Stimulated activated naive CD8-positive, alpha-beta T cell treated with anti-CD3 and anti-CD28 coated beads, Interleukin-15, Interleukin-2, amounts not matched to agents 100 ng/mL and 50 ng/mL, for 24 hours (primary cell): ENCODE measurements at regions not wholly inside any gene's neighbourhood (a gene's known extent, or its start where the extent isn't known, plus 50 kb on each side); places are given as distances from the start of the nearest gene placed in this dataset.

Experiments
- H3K27ac Mint-ChIP-seq: one replicate; pipeline ENCODE4 v1.8.0; 2021; ENCODE audit warnings: mild to moderate bottlenecking, mixed read lengths
- H3K27me3 Mint-ChIP-seq: one replicate; pipeline ENCODE4 v1.8.0; 2021; ENCODE audit warnings: mixed read lengths
- H3K36me3 Mint-ChIP-seq: one replicate; pipeline ENCODE4 v1.8.0; 2021; ENCODE audit warnings: low read depth, mixed read lengths
- H3K4me1 Mint-ChIP-seq: one replicate; pipeline ENCODE4 v1.8.0; 2021; ENCODE audit warnings: low read depth, mixed read lengths
- H3K4me3 Mint-ChIP-seq: one replicate; pipeline ENCODE4 v1.8.0; 2021; ENCODE audit warnings: mild to moderate bottlenecking, mixed read lengths
- H3K9me3 Mint-ChIP-seq: one replicate; pipeline ENCODE4 v1.8.0; 2021; ENCODE audit warnings: mixed read lengths

- Mint-ChIP-seq H3K27ac (no peak overlapping the region), H3K4me3 (no peak overlapping the region), H3K9me3 (no peaks in the 10 kb centered on the region), H3K27me3 (peaks cover 8% of the 10 kb centered on the region), H3K4me1 (peaks cover 8% of the 10 kb centered on the region), H3K36me3 (no peaks in the 10 kb centered on the region)
Observed at GRCh38 chr6:88490195-88490907, 324.2 kb upstream of the CNR1 start.

- Mint-ChIP-seq H3K4me1 (no peaks in the 10 kb centered on the region), H3K9me3 (peaks cover 9% of the 10 kb centered on the region), H3K4me3 (no peak overlapping the region), H3K36me3 (no peaks in the 10 kb centered on the region), H3K27me3 (no peaks in the 10 kb centered on the region), H3K27ac (no peak overlapping the region)
Observed at GRCh38 chr6:88483424-88483823, 317.3 kb upstream of the CNR1 start.

- Mint-ChIP-seq H3K27ac (no peak overlapping the region), H3K36me3 (no peaks in the 10 kb centered on the region), H3K4me3 (no peak overlapping the region), H3K27me3 (no peaks in the 10 kb centered on the region), H3K9me3 (peaks cover 9% of the 10 kb centered on the region), H3K4me1 (no peaks in the 10 kb centered on the region)
Observed at GRCh38 chr6:88482465-88482864, 316.3 kb upstream of the CNR1 start.

GRCh38 chr6:88481519-88481918 lies 315.4 kb upstream of the CNR1 start:
- Mint-ChIP-seq H3K9me3 (peaks cover 9% of the 10 kb centered on the region), H3K27ac (no peak overlapping the region), H3K36me3 (no peaks in the 10 kb centered on the region), H3K4me3 (no peak overlapping the region), H3K27me3 (no peaks in the 10 kb centered on the region), H3K4me1 (no peaks in the 10 kb centered on the region)

GRCh38 chr6:88480816-88481215 lies 314.7 kb upstream of the CNR1 start:
- Mint-ChIP-seq H3K36me3 (no peaks in the 10 kb centered on the region), H3K4me3 (no peak overlapping the region), H3K27ac (no peak overlapping the region), H3K4me1 (no peaks in the 10 kb centered on the region), H3K27me3 (no peaks in the 10 kb centered on the region), H3K9me3 (peaks cover 11% of the 10 kb centered on the region)

GRCh38 chr6:88477413-88477812 lies 311.3 kb upstream of the CNR1 start:
- H3K36me3 Mint-ChIP-seq = no peaks in the 10 kb centered on the region
- H3K4me1 Mint-ChIP-seq = no peaks in the 10 kb centered on the region
- H3K4me3 Mint-ChIP-seq = no peak overlapping the region
- H3K9me3 Mint-ChIP-seq = peaks cover 3% of the 10 kb centered on the region
- H3K27ac Mint-ChIP-seq = no peak overlapping the region
- H3K27me3 Mint-ChIP-seq = peaks cover 4% of the 10 kb centered on the region

GRCh38 chr6:88476388-88476787 lies 310.2 kb upstream of the CNR1 start:
- H3K27me3 Mint-ChIP-seq = peaks cover 4% of the 10 kb centered on the region
- peaks cover 3% of the 10 kb centered on the region for H3K9me3 Mint-ChIP-seq
- no peak overlapping the region for H3K27ac Mint-ChIP-seq
- H3K4me3 Mint-ChIP-seq = no peak overlapping the region
- H3K4me1 Mint-ChIP-seq = no peaks in the 10 kb centered on the region
- H3K36me3 Mint-ChIP-seq = no peaks in the 10 kb centered on the region

- no peaks in the 10 kb centered on the region for H3K4me1 Mint-ChIP-seq
- no peaks in the 10 kb centered on the region for H3K36me3 Mint-ChIP-seq
- H3K27ac Mint-ChIP-seq = no peak overlapping the region
- H3K9me3 Mint-ChIP-seq = peaks cover 3% of the 10 kb centered on the region
- no peak overlapping the region for H3K4me3 Mint-ChIP-seq
- H3K27me3 Mint-ChIP-seq = peaks cover 4% of the 10 kb centered on the region
Observed at GRCh38 chr6:88474720-88475119, 308.6 kb upstream of the CNR1 start.

GRCh38 chr6:88473589-88473988 lies 307.4 kb upstream of the CNR1 start:
- peaks cover 3% of the 10 kb centered on the region for H3K9me3 Mint-ChIP-seq
- no peaks in the 10 kb centered on the region for H3K36me3 Mint-ChIP-seq
- peaks cover 4% of the 10 kb centered on the region for H3K27me3 Mint-ChIP-seq
- no peaks in the 10 kb centered on the region for H3K4me1 Mint-ChIP-seq
- H3K27ac Mint-ChIP-seq = no peak overlapping the region
- H3K4me3 Mint-ChIP-seq = no peak overlapping the region

- no peaks in the 10 kb centered on the region for H3K4me1 Mint-ChIP-seq
- H3K36me3 Mint-ChIP-seq = no peaks in the 10 kb centered on the region
- no peak overlapping the region for H3K4me3 Mint-ChIP-seq
- H3K27me3 Mint-ChIP-seq = peaks cover 4% of the 10 kb centered on the region
- no peak overlapping the region for H3K27ac Mint-ChIP-seq
- H3K9me3 Mint-ChIP-seq = peaks cover 3% of the 10 kb centered on the region
Observed at GRCh38 chr6:88472851-88473525, 306.8 kb upstream of the CNR1 start.

GRCh38 chr6:88459643-88460042 lies 293.5 kb upstream of the CNR1 start:
- Mint-ChIP-seq H3K27ac (no peak overlapping the region), H3K9me3 (no peaks in the 10 kb centered on the region), H3K4me1 (no peaks in the 10 kb centered on the region), H3K36me3 (no peaks in the 10 kb centered on the region), H3K27me3 (peaks cover 13% of the 10 kb centered on the region), H3K4me3 (no peak overlapping the region)

GRCh38 chr6:88459189-88459588 lies 293.0 kb upstream of the CNR1 start:
- H3K27me3 Mint-ChIP-seq = peaks cover 13% of the 10 kb centered on the region
- H3K4me1 Mint-ChIP-seq = no peaks in the 10 kb centered on the region
- no peak overlapping the region for H3K27ac Mint-ChIP-seq
- H3K36me3 Mint-ChIP-seq = no peaks in the 10 kb centered on the region
- H3K4me3 Mint-ChIP-seq = no peak overlapping the region
- no peaks in the 10 kb centered on the region for H3K9me3 Mint-ChIP-seq

- no peak overlapping the region for H3K4me3 Mint-ChIP-seq
- no peaks in the 10 kb centered on the region for H3K4me1 Mint-ChIP-seq
- H3K36me3 Mint-ChIP-seq = no peaks in the 10 kb centered on the region
- H3K27me3 Mint-ChIP-seq = peaks cover 13% of the 10 kb centered on the region
- no peaks in the 10 kb centered on the region for H3K9me3 Mint-ChIP-seq
- H3K27ac Mint-ChIP-seq = no peak overlapping the region
Observed at GRCh38 chr6:88458662-88459061, 292.5 kb upstream of the CNR1 start.

GRCh38 chr6:88456221-88456859 lies 290.2 kb upstream of the CNR1 start:
- Mint-ChIP-seq H3K4me3 (no peak overlapping the region), H3K27ac (no peak overlapping the region)

GRCh38 chr6:88455317-88455716 lies 289.2 kb upstream of the CNR1 start:
- Mint-ChIP-seq H3K4me3 (no peak overlapping the region), H3K4me1 (no peaks in the 10 kb centered on the region), H3K27me3 (peaks cover 16% of the 10 kb centered on the region), H3K27ac (no peak overlapping the region), H3K36me3 (no peaks in the 10 kb centered on the region), H3K9me3 (no peaks in the 10 kb centered on the region)

More at GRCh38 chr6:88456221-88456859, 290.2 kb upstream of the CNR1 start:
- Mint-ChIP-seq H3K36me3 (no peaks in the 10 kb centered on the region), H3K27me3 (peaks cover 16% of the 10 kb centered on the region), H3K9me3 (no peaks in the 10 kb centered on the region), H3K4me1 (no peaks in the 10 kb centered on the region)
